CD4-positive, alpha-beta T cell treated with Interleukin-10 for 1 hour (primary cell): ENCODE measurements at regions not wholly inside any gene's neighbourhood (a gene's known extent, or its start where the extent isn't known, plus 50 kb on each side); places are given as distances from the start of the nearest gene placed in this dataset.

Experiments used
- DNase-seq: peaks from one replicate; pipeline ENCODE4 v3.0.0-alpha.2; 2020

- DNase-seq = no peak
Measured at GRCh38 chr11:13062115-13062514, 53.0 kb downstream of the RASSF10 start.

GRCh38 chr11:13064593-13064992 lies 55.5 kb downstream of the RASSF10 start:
- DNase-seq = no peak

DNA sequence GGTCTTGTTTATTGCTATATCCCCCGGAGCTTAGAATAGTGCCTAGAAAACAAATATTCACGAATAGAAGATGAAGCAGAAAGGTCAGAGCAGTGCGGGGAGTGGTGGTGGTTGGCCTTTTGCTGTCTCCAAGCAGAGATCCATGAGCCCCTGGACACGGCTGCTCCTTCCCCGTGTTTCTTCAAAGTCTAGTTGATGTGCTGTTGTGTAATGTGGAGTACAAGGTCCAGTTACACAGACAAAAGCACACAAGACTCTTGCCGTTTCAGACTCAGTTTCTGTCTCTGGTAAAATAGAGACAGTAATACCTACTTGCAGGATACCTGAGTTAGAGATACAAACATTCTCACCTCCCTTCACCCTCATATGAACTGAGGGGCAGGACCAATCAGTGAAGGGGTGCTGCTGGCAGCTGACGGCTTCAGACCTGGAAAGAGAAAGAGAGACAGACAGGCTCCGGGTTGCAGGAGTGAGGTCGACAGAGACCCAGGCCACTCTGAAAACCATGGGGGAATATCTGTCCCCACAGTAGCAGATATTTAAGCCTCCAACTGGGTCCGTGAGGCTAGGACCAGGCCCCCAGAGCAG lies 56.2 kb downstream of the RASSF10 start:
- no peak for DNase-seq

GRCh38 chr11:13068211-13068610 lies 59.1 kb downstream of the RASSF10 start:
- DNase-seq = no peak

- no peak for DNase-seq
Measured at GRCh38 chr11:13073119-13073981, 64.2 kb downstream of the RASSF10 start.

DNA sequence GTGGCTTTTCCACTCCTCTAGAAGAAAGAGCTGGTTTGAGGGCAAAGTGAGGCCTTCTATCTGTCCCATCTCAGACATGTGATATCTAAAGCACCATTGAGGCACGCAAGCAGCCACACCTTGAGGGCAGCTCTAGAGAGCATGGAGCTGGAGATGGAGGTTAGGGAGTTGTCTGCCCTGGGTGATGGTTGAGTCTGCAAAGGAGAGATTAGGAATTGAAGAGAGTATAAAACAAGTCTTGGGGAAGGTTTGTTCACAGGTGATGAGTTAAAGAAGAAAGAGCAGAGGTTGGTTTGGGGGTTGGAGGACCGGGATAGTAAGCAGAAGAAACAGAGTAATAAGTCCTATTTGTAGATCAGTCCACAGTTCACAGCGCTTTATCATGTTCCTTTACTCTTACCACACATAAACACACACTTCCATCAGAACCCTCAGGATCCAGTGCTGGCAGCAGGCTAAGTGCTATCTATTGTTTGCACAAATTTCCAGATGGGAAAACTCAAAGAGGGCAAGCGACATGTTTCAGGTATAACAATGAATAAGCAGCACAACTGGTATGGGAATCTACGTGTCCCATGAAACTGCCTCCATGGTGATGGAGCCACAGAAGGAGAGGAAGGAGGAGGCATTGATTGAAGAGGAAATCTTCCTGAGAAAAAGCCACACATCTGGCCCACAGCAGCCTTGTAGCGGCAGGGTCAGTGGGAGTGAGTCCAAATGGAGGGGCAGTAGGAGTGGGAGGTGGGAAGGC lies 65.8 kb downstream of the RASSF10 start:
- no peak for DNase-seq

GRCh38 chr11:13076961-13077360 lies 67.8 kb downstream of the RASSF10 start:
- DNase-seq = no peak

DNA sequence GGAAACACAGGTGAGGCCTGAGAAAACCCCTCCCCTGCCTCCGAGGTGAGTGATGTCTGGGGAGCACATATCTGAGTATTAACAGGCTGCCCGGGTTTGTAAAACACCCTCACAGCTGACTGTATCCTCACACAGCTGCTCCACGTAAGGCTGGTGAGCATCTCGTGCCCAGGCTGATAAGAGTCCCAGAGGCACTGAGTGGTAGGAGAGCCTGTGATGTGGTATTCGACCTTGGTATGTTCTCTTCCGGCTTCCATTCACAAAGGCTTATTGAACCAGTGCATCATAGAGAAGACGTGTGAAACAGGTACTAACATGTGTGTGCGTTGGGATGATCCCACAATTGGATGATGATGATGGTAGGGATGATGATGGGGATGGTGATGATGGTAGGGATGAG lies 71.7 kb downstream of the RASSF10 start:
- DNase-seq = no peak

- no peak for DNase-seq
Measured at GRCh38 chr11:13082588-13082987, 73.5 kb downstream of the RASSF10 start.

DNA sequence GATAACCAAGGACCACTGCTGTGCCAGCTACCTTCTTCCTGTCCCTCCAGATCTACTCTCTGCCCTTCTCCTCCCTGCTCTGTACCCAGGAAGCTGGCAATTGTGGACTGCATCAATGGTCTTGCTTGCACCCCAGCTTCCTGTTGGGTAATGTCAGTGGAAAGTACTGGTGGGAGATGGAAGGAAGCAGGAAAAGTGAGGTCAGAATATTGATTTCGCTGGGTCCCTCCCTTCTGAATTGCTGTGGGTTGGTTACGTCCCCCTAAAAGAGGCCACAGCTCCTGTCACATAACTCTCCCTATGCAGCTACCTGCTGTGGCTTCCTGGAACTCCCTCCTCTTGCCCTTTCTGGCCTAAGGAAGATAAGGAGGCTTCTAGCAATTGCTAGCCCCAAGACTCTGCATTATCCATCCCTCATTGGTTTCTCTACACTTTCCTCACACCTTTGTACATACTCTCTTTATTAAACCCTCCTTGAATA lies 81.2 kb downstream of the RASSF10 start:
- no peak for DNase-seq

DNA sequence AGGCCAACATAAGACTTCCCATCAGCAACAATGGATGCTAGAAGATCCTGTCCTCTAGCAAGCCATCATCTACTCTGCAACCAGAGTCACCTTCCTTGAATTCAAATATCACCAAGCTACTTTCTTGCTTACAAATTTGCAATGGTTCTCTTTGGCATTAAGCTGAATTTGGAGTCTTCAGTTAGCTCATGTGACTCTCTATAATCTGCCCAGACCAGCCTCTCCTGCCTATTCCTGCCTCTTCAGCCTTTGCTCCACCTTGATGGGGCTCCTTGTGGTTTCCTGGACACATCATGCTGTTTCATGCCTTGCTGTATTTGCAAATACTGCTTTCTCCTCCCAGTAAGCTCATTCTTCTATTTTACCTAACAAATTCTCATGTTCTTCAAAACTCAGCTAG lies 82.3 kb downstream of the RASSF10 start:
- no peak for DNase-seq

GRCh38 chr11:13091804-13092203 lies 82.7 kb downstream of the RASSF10 start:
- DNase-seq = no peak

- DNase-seq = no peak
Measured at GRCh38 chr11:13094930-13095687, 86.0 kb downstream of the RASSF10 start.

GRCh38 chr11:13098063-13098462 lies 88.9 kb downstream of the RASSF10 start:
- no peak for DNase-seq

GRCh38 chr11:13098616-13099289 lies 89.6 kb downstream of the RASSF10 start:
- no peak for DNase-seq

- no peak for DNase-seq
Measured at GRCh38 chr11:13101644-13102512, 92.8 kb downstream of the RASSF10 start.

GRCh38 chr11:13102513-13102840 lies 93.4 kb downstream of the RASSF10 start:
- DNase-seq = no peak

- no peak for DNase-seq
Measured at GRCh38 chr11:13102865-13103539, 93.9 kb downstream of the RASSF10 start.

GRCh38 chr11:13103962-13104554 lies 94.9 kb downstream of the RASSF10 start:
- DNase-seq = no peak

DNA sequence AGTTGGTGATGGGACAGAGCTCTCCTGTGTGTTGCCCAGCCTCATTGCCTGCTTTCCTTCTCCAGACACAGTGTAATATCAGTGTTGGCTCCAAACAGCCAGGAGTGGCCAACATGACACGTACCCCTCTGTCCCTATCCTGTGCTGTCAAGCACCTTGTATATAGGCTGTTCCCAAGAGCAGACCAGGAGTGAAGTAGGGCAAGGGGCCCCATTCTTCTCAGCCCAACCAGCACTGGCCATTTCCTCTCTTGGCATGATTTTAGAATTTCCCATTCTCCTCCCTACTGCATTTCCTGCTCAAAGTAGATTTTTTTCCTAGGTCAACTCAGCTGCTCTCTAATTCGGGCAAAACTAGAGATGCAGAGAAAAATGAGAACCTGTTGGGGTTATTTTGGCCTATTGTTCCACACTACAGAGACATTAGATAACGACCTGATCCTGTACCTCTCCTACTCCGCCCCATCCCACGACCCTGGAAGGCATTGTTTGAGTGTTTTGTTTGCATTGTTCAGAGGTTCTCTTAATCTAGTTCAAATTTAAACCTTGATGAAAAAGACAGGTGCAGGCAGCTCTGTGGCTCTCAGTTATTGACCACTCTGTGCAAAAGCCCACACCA lies 95.6 kb downstream of the RASSF10 start:
- DNase-seq = no peak
